Body of pancreas (tissue), 4 donors: ENCODE measurements at regions not wholly inside any gene's neighbourhood (a gene's known extent, or its start where the extent isn't known, plus 50 kb on each side); places are given as distances from the start of the nearest gene placed in this dataset.

Source experiments
- CTCF ChIP-seq, 7 experiments: fragments of 450-650 bp in 4 of 7; fragments of 200-600 bp in 3 of 7; sonication (generic) in 3 of 7; IDR thresholded peaks; one replicate each; pipeline ENCODE4 v1.5.1; 2016 to 2019; ENCODE audit warnings: antibody characterized with exemption in 7 of 7
- POLR2A ChIP-seq, 3 donors: fragments of 450-650 bp; IDR thresholded peaks; one replicate each; pipeline ENCODE4 v1.6.1; 2016; ENCODE audit warnings: antibody characterized with exemption in 3 of 3, mild to moderate bottlenecking in 2 of 3

GRCh38 chr2:16096962-16097361 is 156.6 kb downstream of the MYCN start:
- no peak for TF ChIP-seq POLR2A (IDR thresholded peaks at IDR 0.05)
- no peak for TF ChIP-seq CTCF (IDR thresholded peaks at IDR 0.05)
